Loucy (cell line): ENCODE measurements at regions not wholly inside any gene's neighbourhood (a gene's known extent, or its start where the extent isn't known, plus 50 kb on each side); places are given as distances from the start of the nearest gene placed in this dataset.

ENCODE experiments used
- CTCF ChIP-seq: fragments of 200-600 bp; sonication (generic); conservative IDR thresholded peaks from 2 replicates; pipeline ENCODE4 v1.5.1; 2014; ENCODE audit warnings: mild to moderate bottlenecking, antibody characterized with exemption, low read length
- EZH2phosphoT487 ChIP-seq: fragments of 200-600 bp; IDR thresholded peaks from 2 replicates; pipeline ENCODE4 v1.6.1; 2018; ENCODE audit warnings: antibody characterized with exemption, mild to moderate bottlenecking, moderate library complexity, borderline replicate concordance

GRCh38 chr2:23215016-23215415 is 170.0 kb upstream of the KLHL29 start:
- TF ChIP-seq CTCF (no peak), EZH2phosphoT487 (no peak)
